Retina (tissue), 1 donor: ENCODE measurements at regions not wholly inside any gene's neighbourhood (a gene's known extent, or its start where the extent isn't known, plus 50 kb on each side); places are given as distances from the start of the nearest gene placed in this dataset.
"Not testable (repeated sequence)": the region's sequence is repeated elsewhere in the genome, so short reads cannot be mapped to it uniquely, and the experiment has no call there.

Experiments used
- DNase-seq: peaks from one replicate; pipeline ENCODE4 v3.0.0-alpha.2; 2016

DNA sequence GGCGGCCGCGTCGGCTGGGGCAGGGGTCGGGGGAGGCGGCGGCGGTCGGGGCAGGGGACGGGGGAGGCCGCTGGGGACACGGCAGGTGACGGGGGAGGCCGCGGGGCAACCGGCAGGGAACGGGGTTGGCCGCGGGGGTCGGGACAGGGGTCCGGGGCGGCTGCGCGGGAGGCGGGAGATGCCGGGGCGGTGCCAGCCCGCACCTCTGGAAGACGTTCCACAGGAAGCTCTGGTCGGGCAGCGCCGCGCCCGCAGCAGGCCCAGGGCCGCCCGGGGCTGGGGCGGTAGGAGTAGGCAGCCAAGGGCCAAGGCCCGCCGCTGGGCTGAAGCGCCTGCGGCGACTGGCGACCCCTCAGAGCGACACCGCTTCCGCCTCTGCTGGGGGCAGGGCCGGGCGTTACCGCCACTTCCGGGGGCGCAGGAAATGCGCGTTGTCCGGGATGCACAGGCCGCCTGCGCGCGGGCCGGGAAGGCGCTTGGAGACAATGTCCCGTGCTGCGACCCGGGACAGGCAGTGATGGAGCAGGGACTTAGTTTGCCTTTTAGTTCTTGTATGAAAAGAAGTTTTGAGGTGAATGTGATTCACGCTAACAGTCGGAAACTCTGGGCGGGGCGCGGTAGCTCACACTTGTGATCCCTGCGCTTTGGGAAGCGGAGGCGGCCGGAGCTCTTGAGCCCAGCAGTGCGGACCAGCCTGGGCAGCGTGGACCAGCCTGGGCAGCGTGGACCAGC, 110.0 kb upstream of the LPCAT1 start:
- DNase-seq, result peak; percentile 96

DNA sequence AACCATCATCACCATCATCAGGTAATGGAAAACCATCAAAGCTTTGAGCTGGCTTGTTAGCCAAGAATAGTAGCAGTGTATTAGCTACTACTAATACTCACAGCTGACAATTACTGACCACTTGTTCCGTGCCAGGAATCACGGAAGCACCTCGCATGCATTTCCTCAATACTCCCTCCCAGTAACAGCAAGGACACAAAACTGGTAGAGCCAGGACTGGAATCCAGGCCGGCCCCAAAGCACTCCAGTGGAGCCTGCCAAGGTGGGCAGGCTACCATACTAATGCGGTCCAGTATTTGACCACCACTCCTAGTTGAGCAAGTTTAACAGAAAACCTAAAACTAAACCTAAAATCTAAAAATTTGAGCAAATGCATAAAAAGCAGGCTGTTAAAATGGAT, 107.2 kb upstream of the LPCAT1 start:
- not testable (repeated sequence) for DNase-seq

DNA sequence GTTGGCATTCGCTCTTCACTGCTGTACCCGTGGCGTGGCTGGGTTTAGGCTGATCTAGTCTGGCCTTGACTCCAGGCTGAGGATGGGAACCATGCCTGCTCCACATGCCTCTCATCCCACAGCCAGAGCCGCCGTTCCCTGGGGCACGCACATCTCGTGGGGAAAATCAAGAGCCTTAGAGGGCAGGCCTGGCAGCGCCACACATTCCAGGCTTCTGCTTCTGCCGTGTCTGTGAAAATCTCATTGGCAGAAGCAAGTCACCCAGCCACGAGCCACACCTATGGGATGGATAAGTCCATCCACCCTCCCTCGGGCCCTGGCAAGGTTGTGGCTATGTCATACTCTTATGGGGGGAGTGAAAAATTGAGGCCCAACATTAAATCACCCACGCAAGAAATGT, 102.6 kb upstream of the LPCAT1 start:
- not testable (repeated sequence) for DNase-seq

DNA sequence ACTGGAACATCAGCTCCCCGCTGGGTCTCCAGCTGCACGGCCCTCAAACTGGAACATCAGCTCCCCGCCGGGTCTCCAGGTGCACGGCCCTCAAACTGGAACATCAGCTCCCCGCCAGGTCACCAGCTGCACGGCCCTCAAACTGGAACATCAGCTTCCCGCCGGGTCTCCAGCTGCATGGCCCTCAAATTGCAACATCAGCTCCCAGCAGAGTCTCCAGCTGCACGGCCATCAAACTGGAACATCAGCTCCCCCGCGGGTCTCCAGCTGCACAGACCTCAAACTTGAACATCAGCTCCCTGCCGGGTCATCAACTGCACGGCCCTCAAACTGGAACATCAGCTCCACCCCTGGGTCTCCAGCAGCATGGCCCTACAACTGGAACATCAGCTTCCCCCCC, 95.8 kb upstream of the LPCAT1 start:
- not testable (repeated sequence) for DNase-seq

DNA sequence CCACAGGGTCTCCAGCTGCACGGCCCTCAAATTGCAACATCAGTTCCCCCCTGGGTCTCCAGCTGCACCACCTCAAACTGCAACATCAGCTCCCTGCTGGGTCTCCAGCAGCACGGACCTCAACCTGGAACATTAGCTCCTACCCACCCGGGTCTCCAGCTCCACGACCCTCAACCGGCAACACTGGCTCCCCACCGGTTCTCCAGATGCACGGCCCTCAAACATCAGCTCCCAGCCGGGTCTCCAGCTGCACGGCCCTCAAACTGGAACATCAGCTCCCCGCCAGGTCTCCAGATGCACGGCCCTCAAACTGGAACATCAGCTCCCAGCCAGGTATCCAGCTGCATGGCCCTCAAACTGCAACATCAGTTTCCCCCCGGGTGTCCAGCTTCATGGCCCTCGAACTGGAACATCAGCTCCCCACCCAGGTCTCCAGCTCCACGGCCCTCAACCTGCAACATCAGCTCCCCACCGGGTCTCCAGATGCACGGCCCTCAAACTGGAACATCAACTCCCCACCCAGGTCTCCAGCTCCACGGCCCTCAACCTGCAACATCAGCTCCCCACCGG, 94.6 kb upstream of the LPCAT1 start:
- not testable (repeated sequence) for DNase-seq

DNA sequence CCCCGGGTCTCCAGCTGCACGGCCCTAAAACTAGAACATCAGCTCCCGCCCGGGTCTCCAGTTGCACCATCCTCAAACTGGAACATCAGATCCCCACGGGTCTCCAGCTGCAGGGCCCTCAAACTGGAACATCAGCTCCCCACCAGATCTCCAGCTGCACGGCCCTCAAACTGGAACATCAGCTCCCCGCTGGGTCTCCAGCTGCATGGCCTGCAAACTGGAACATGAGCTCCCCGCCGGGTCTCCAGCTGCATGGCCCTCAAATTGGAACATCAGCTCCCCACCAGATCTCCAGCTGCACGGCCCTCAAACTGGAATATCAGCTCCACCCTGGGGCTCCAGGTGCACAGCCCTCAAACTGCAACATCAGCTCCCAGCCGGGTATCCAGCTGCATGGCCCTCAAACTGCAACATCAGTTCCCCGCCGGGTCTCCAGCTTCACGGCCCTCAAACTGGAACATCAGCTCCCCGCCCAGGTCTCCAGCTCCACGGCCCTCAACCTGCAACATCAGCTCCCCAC, 93.5 kb upstream of the LPCAT1 start:
- DNase-seq, result not testable (repeated sequence)

DNA sequence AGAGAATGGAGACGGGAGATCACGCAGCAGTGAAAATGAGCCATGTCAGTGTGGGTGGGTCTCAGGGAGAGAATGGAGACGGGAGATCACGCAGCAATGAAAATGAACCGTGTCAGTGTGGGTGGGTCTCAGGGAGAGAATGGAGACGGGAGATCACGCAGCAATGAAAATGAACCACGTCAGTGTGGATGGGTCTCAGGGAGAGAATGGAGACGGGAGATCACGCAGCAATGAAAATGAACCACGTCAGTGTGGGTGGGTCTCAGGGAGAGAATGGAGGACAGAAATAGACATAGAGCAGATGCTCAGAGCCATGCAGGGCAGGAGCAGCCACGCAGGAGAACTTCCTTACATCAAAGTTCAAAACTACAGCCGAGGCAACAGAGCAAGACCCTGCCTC, 89.8 kb upstream of the LPCAT1 start:
- DNase-seq, result not testable (repeated sequence)

DNA sequence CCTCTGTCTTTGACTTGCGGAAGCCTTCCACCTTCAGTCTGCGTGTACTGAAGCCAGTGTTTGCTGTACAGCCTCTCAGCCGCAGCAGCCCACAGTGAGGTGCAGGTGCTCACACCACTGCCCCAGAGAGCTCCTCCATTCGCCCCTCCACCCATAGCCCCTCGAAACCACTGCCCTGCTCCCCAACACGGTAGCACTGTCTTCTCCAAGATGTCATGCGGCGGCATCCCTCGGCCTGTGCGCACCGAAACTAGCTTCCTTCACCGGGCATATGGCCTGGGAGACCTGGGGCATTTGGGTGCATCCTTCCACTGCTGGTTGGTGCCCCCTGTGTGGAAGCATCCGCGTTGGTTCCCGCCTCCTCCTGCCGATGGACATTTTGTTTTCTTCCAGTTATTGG, 86.8 kb upstream of the LPCAT1 start:
- DNase-seq, result not testable (repeated sequence)

DNA sequence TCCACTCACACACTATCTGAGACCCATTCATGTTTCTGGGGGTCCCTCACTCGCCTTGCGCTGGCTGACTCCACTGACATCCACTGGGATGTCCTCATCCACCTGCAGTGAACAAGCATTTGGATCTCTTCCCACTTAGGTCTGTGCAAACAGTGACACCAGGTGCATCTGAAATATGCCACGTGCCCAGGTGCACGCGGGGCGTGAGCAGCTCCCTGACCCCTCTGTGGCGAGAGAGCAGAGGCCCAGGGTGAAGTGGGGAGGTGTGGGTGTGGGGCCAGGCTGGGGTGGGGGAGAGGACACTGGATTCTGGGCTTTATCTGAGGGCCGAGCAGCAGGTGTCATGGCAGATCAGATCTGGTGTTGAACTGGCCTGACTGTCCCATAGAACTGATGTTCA, 85.4 kb upstream of the LPCAT1 start:
- not testable (repeated sequence) for DNase-seq

DNA sequence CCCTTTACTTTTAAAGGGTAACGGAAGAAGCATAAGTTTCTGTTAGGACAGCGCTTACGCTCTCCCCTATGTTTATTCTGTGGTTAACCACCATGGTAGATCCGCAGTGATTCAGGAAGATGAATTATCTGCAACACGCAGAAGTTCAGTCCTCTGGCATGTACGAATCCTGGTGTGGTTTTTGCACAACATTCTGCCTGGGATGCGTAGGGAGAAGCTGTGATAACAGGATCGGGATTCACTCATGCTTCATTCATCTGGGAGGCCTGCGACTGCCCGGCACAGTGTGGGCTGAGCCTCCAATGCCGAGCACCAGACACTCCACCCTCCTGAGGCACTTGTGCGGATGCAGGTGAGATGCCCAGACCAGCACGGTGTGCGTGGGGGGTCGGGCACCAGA, 84.6 kb upstream of the LPCAT1 start:
- not testable (repeated sequence) for DNase-seq

DNA sequence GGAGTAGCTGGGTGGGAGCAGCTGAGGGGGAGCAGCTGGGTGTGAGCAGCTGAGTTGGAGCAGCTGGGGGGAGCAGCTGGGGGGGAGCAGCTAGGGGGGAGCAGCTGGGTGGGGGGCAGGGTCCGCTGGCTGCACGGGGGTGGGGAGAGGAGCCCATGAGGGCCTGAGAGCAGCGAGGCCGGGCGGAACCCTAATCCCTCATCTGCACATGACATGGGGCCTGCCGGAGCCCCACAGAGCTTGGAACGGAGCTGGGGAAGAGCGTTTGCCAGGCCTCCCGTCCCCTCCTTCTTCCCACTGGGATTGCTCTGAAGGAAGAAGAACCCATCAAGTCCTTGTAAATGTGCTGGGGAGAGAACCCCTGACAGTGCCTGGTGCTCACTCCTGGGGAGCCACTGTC, 83.2 kb upstream of the LPCAT1 start:
- DNase-seq, result not testable (repeated sequence)

DNA sequence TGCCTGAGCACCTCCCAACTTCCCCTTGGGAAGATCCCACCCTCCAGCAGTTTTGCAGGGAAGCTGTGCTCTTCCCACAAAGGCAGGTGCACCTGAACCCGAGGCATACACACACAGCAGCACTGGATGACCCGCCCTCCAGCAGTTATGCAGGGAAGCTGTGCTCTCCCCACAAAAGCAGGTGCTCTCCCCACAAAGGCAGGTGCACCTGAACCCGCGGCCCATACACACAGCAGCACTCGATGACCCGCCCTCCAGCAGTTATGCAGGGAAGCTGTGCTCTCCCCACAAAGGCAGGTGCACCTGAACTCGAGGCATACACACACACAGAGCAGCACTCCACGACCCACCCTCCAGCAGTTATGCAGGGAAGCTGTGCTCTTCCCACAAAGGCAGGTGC, 80.2 kb upstream of the LPCAT1 start:
- not testable (repeated sequence) for DNase-seq

DNA sequence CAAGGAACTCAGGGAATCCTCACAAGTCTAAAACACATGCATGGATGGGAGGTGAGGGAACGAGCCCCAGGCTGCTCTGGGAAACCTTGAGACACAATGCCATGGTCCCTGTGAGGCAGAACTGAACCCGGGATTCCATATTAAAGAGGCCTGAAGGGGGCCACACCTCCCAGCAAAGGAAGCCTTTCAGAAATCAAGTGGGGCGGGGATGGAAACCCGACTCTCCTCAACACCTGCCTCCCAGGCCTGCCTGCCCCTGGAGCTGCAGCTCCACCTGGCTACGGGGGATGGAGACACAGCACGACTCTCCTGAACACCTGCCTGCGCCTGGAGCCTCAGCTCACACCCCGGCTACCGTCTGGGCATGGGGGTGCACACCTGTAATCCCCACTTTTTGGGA, 77.8 kb upstream of the LPCAT1 start:
- DNase-seq, result not testable (repeated sequence)

DNA sequence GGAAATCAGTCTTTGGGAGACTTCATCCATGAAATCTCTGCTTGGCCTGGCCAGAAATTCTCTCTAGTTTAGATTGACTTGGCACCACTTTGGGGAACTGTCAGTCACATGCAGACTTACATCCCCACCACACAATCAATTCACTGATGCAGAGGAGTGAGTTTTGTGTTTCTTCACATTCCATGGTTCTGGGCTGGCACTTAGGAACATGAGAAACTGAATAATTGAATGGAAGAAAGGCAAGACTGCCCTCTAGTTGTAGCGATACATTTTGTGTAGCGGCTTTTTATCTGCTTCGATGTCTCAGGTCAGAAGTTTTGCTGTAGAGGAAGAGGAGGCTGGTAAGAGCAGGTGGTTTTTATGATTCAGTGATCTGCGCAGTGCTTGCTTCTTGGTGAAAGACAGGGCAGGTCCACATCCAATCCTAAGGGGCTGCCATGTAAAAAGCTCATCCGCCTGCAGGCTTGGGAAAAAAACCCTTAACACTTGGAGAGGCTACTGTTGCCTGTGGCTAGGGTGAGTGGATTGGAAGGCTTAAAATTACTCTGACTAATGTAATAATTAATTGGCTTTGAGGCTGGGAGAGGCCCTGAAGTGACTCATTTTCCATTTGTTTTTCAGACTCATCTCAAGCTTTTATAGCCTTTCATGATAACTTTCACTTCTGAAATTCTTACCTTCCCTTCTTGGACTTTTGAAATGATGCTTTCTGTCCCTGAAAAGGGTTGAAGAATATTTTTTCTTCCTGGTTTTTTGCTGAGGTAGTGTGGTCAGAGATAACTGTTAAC, 75.4 kb upstream of the LPCAT1 start:
- DNase-seq, result not testable (repeated sequence)

DNA sequence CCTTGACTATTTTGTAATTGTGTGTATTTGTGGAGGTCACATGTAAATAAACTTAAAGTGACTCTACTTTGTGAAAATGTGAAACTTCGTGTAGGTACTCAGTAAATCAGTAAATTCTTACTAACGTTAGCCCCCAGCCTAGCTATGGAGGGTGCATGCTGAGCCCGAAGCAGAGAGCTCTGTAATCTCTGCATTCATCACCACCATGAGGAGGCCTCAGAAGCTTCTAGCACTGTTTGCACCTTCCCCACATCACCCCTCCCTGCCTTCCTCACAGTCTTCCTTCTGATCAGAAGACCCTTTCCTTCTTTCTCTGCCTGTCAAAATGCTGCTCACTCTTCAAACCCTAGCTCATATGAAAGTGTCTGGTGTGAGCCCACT, 73.3 kb upstream of the LPCAT1 start:
- DNase-seq, result not testable (repeated sequence)

DNA sequence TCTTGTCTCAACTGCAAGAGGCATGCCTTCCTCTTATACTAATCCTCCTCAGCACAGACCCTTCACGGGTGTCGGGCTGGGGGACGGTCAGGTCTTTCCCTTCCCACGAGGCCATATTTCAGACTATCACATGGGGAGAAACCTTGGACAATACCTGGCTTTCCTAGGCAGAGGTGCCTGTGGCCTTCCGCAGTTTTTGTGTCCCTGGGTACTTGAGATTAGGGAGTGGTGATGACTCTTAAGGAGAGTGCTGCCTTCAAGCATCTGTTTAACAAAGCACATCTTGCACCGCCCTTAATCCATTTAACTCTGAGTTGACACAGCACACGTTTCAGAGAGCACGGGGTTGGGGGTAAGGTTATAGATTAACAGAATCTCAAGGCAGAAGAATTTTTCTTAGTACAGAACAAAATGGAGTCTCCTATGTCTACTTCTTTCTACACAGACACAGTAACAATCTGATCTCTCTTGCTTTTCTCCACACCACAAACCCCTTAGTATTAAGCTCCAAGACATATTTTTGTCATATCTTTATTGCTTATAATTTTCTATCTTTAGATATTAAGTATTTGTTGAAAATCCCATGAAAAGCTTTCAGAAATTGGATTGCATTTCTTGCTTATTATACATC, 72.8 kb upstream of the LPCAT1 start:
- not testable (repeated sequence) for DNase-seq

DNA sequence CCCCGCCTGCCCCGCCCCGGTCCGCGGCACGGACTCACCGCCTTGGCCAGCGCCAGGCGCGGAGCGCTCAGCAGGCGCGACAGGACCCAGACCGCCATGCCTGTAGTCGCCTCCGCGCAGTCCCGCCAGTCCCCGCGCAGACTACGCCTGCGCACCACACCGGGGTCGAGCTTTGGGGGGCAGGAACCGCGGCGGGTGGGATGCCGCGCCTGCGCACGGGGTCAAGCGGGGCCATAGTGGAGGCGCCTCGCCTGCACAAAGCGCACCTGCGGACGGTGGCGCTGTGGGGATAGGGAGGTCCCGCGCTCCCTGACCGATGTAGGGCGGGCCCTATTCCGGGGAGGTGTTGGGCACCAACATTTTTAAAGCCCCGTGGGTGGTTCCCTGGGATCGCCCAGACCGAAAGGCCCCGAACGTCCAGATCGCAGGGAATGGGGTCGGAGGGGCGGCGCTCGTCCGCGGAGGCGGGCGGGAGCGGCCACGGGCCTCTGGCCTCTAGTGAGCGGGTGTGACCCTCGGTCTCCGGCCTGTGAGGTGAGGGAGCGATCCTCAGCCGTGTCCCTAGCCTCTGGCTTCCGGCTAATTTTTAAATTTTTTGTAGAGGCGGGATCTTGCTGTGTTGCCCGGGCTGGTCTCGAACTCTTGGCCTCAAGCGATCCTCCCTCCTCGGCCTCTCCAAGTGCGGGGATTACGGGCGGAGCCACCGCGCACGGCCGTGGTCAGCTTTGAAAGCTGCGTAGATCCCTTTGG, 70.8 kb upstream of the LPCAT1 start:
- DNase-seq, result peak; percentile 92

DNA sequence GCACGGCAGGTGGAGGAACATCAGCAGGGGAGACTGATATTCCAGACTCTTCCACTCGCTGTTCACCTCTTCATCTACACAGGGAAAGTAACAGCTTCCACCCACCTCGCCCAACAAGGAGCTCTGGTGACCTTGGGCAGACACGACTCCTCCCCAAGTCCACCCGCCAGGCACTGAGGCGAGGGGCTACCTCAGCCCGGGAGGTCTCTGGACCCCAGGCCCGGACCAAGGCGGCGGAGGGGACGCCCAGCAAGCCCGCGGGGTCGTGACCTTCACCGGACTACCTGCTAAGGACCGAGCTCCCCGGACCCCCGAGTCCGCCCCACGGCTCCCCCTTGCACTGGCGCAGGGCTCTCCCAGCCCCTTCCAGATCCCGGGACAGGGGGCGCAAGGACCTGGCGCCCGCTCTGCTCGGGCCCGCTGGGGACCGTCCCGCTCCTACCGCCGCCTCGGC, 70.2 kb upstream of the LPCAT1 start:
- no peak for DNase-seq

DNA sequence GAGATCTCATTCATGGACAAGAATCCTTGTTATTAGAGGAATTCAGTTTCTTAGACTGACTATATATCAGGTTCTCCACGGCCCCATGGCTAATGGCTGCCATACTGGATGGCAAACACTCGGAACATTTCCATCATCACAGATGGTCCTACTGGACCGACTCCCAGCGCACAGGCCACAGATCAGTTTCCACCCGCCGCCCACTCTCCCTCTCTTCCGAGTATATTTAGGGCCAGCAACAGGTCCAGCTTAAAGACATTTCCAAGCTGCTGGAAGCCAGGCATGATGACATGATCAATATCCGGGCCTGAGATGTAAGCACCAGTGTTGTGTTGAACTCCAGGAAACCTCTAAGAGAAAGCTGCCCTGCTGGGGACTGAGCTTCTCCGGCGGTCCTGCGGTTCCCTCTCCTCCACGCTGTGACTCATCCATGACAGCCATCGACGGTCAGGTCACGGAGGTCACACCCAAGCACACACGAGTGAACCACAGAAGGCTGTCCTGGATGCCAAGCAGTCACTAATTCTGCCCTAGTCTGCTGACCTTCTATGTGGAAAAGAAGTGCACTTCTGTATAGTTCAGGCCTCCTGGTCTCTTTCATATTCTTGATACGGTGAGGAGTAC, 64.4 kb upstream of the LPCAT1 start:
- not testable (repeated sequence) for DNase-seq

DNA sequence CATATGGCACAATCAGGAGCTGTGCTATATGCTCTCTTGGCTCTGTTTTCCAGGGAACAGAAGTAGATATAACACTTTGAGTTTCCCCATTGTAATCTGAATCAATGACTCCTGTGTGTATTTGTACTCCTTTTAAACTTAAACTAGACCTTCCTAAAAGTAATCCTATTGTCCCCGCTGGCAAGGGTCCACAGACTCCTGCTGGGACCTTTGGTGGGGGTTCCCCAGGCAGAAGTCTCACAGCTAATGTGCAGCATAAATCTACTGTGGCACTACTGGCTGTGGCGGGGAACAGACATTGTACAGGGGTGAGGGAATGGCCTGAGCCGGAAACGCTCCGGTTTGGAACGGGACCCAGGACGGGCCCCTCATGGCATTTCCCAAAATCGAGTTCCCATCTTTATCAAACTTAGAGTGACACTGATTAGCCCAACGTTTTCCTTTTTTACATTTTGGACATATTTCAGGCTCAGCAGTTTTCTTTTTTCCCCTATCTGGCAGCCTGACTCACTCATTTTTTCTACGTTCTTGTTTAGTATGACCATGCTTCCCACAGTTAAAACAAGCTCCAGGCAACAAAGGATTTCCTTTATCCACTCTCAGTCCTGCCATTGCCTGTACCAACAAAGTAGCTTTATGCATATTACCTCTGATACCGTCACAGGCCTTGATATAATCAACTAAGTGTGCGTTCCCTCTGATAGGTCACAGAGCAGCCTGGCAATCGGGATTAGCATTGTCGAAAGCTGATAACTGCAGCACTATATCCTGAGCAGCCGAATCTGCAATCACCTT, 59.5 kb upstream of the LPCAT1 start:
- DNase-seq, result not testable (repeated sequence)

DNA sequence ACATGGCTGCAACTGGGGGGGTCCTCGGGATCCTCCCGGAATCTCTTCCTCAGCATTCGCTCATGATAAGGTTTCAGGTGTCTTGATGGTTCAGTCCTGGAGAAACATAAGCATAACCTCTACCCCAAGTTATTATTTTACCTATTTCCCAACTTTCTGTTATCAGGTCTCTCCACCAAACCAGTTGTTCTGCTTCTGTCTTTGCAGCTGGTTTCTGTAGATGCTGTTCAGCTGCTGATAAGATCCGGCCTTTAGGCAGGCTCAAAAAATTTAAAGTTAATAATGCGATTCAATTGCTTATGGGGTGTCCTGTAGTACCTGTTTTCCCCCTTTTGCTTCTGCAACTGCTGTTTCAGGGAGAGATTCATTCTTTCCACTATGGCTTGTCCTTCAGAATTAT, 55.6 kb upstream of the LPCAT1 start:
- not testable (repeated sequence) for DNase-seq
